AG09309 (cell line): ENCODE measurements at regions not wholly inside any gene's neighbourhood (a gene's known extent, or its start where the extent isn't known, plus 50 kb on each side); places are given as distances from the start of the nearest gene placed in this dataset.
A peak's percentile ranks its signal among the peaks of the same experiment; 100 is the strongest.

Source experiments
- DNase-seq: peaks from one replicate; pipeline ENCODE4 v3.0.0-alpha.2; 2010; ENCODE audit warnings: low read depth
- H3K4me3 ChIP-seq: 2 replicates; pipeline ENCODE4 v1.5.1; 2011; ENCODE audit warnings: mild to moderate bottlenecking, low read depth, low read length, moderate library complexity; ENCODE audit not compliant: control insufficient read depth
- CTCF ChIP-seq: IDR thresholded peaks from 2 replicates; pipeline ENCODE4 v1.5.1; 2011; ENCODE audit warnings: mild to moderate bottlenecking, low read depth, low read length, inconsistent platforms; ENCODE audit not compliant: insufficient read depth, control insufficient read depth; ENCODE audit errors: missing control alignments

- TF ChIP-seq CTCF: no peak
- H3K4me3 ChIP-seq: no peak overlapping the region
- DNase-seq: peak; percentile 34
Measured at GRCh38 chr18:44548291-44549221, 132.1 kb upstream of the SETBP1 start.

- no peak overlapping the region for H3K4me3 ChIP-seq
- DNase-seq: no peak
- no peak for TF ChIP-seq CTCF
Measured at GRCh38 chr18:44552706-44553105, 128.0 kb upstream of the SETBP1 start.

- H3K4me3 ChIP-seq: no peak overlapping the region
- no peak for DNase-seq
- TF ChIP-seq CTCF: no peak
Measured at GRCh38 chr18:44556296-44556695, 124.4 kb upstream of the SETBP1 start.

- DNase-seq: no peak
- TF ChIP-seq CTCF: no peak
- H3K4me3 ChIP-seq: no peak overlapping the region
Measured at GRCh38 chr18:44557616-44558151, 123.0 kb upstream of the SETBP1 start.

GRCh38 chr18:44558767-44559166 lies 121.9 kb upstream of the SETBP1 start:
- no peak overlapping the region for H3K4me3 ChIP-seq
- no peak for TF ChIP-seq CTCF
- DNase-seq: no peak

GRCh38 chr18:44562986-44563385 lies 117.7 kb upstream of the SETBP1 start:
- no peak for TF ChIP-seq CTCF
- no peak overlapping the region for H3K4me3 ChIP-seq
- DNase-seq: no peak
